HG03196 (cell line): ENCODE measurements at regions not wholly inside any gene's neighbourhood (a gene's known extent, or its start where the extent isn't known, plus 50 kb on each side); places are given as distances from the start of the nearest gene placed in this dataset.
"Not testable (repeated sequence)": the region's sequence is repeated elsewhere in the genome, so short reads cannot be mapped to it uniquely, and the experiment has no call there.

Source experiments
- ATAC-seq: cut with Tn5 transposase; IDR thresholded peaks from one replicate; pipeline ENCODE4 v1.9.1; 2021; ENCODE audit not compliant: unreplicated experiment

GRCh38 chr16:80092681-80093080, 448.1 kb upstream of the DYNLRB2 start:
- ATAC-seq = no peak

GRCh38 chr16:80091453-80091852, 449.3 kb upstream of the DYNLRB2 start:
- not testable (repeated sequence) for ATAC-seq

GRCh38 chr16:80085606-80086005, 455.2 kb upstream of the DYNLRB2 start:
- ATAC-seq = no peak

GRCh38 chr16:80084614-80085013, 456.2 kb upstream of the DYNLRB2 start:
- no peak for ATAC-seq

- no peak for ATAC-seq
Measured at GRCh38 chr16:80084163-80084562, 456.6 kb upstream of the DYNLRB2 start.

- ATAC-seq = no peak
Measured at GRCh38 chr16:80082906-80083305, 457.9 kb upstream of the DYNLRB2 start.

GRCh38 chr16:80081846-80082245, 458.9 kb upstream of the DYNLRB2 start:
- ATAC-seq = no peak

GRCh38 chr16:80080287-80080851, 460.4 kb upstream of the DYNLRB2 start:
- ATAC-seq = no peak

- ATAC-seq = no peak
Measured at GRCh38 chr16:80079072-80079471, 461.7 kb upstream of the DYNLRB2 start.

GRCh38 chr16:80077696-80078095, 463.1 kb upstream of the DYNLRB2 start:
- ATAC-seq = no peak

- ATAC-seq = no peak
Measured at GRCh38 chr16:80074329-80074728, 466.5 kb upstream of the DYNLRB2 start.

GRCh38 chr16:80071964-80072456, 468.8 kb upstream of the DYNLRB2 start:
- ATAC-seq = no peak

- no peak for ATAC-seq
Measured at GRCh38 chr16:80066805-80067580, 466.5 kb upstream of the MAF start.

- no peak for ATAC-seq
Measured at GRCh38 chr16:80065541-80065940, 465.0 kb upstream of the MAF start.

GRCh38 chr16:80063713-80064069, 463.2 kb upstream of the MAF start:
- no peak for ATAC-seq

- ATAC-seq = no peak
Measured at GRCh38 chr16:80063031-80063712, 462.6 kb upstream of the MAF start.

GRCh38 chr16:80062361-80063030, 462.0 kb upstream of the MAF start:
- no peak for ATAC-seq

- ATAC-seq = no peak
Measured at GRCh38 chr16:80060470-80060869, 459.9 kb upstream of the MAF start.

- no peak for ATAC-seq
Measured at GRCh38 chr16:80059836-80060235, 459.3 kb upstream of the MAF start.

GRCh38 chr16:80058214-80058613, 457.7 kb upstream of the MAF start:
- ATAC-seq = no peak

- ATAC-seq = no peak
Measured at GRCh38 chr16:80056324-80056723, 455.8 kb upstream of the MAF start.

- ATAC-seq = no peak
Measured at GRCh38 chr16:80055831-80056230, 455.3 kb upstream of the MAF start.
